Lower lobe of right lung (tissue), 2 donors: ENCODE measurements at regions not wholly inside any gene's neighbourhood (a gene's known extent, or its start where the extent isn't known, plus 50 kb on each side); places are given as distances from the start of the nearest gene placed in this dataset.

Source experiments
- ATAC-seq, 2 donors: fragments of 200-7000 bp; cut with Tn5 transposase; one replicate each; pipeline ENCODE4 v1.9.1; 2020 to 2022; ENCODE audit warnings: mild to moderate bottlenecking in 2 of 2, moderate library complexity in 2 of 2
- DNase-seq: peaks from one replicate; pipeline ENCODE4 v3.0.0-alpha.2; 2020
- H3K27ac ChIP-seq: fragments of 200-600 bp; one replicate; pipeline ENCODE4 v1.8.0; 2022
- H3K27me3 ChIP-seq: fragments of 200-600 bp; one replicate; pipeline ENCODE4 v1.8.0; 2022; ENCODE audit warnings: low read depth
- H3K36me3 ChIP-seq: fragments of 200-600 bp; one replicate; pipeline ENCODE4 v1.8.0; 2022; ENCODE audit warnings: mild to moderate bottlenecking
- H3K4me1 ChIP-seq: fragments of 200-600 bp; one replicate; pipeline ENCODE4 v1.8.0; 2022
- H3K4me3 ChIP-seq: fragments of 200-600 bp; one replicate; pipeline ENCODE4 v1.8.0; 2022; ENCODE audit warnings: mild to moderate bottlenecking
- H3K9me3 ChIP-seq: fragments of 200-600 bp; one replicate; pipeline ENCODE4 v1.8.0; 2022
- intact Hi-C: fragments of 100-400 bp; cut with DNase I; formaldehyde crosslinking; loops from one replicate; pipeline ENCODE4 v1.11.0; 2022
- TF ChIP-seq, protein P1 (sequence below): fragments of 200-600 bp; IDR thresholded peaks from one replicate; pipeline ENCODE4 v1.8.0; 2022; ENCODE audit warnings: antibody characterized with exemption, mild to moderate bottlenecking
- donor health status: DM: no; HTN: yes; CAD: no; lungs with severe emphysema.

DNA sequence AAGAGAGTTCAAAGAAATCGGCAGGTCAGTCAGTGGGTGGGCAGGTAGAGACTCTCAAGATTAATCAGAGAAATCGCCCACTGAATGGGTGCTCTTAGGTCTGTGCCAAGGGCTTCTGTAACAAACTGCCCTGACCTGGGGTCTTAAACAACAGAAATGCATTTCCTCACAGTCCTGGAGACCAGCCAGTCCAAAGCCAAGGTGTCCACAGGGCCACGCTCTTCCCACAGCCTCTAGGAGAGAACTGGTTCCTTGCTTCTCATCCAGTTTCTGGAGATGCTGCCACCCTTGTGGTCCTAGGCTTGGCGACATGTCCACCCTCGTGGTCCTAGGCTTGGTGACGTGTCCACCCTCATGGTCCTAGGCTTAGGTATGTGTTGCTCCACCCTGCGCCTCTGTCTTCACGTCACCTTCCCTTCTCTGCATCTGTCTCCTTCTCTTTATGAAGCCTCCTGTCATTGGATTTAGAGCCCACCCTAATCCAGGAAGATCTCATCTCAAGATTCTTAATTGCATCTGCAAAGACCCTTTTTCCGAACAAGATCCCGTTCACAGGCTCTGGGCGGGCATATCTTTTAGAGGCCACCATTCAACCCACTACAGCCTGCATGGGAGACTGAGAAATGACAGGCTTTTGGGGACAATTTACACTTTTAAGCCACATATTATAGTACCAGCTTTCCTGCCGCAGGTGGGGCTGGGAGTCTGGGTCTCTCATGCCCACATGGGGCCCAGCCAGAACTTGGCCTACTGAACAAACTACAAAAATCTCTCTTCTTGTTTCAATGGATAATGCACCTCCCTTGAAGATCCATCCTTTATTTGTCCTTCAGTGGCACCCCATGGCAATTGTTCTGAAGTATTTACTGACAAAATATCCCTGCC is 161.3 kb downstream of the ASB1 start:
- ATAC-seq (no peak), DNase-seq (no peak)
- H3K36me3 ChIP-seq, result no peaks in the 10 kb centered on the region
- no peaks in the 10 kb centered on the region for H3K27me3 ChIP-seq
- intact Hi-C loops, result no loop called here
- no peaks in the 10 kb centered on the region for H3K4me1 ChIP-seq
- no peak overlapping the region for H3K4me3 ChIP-seq
- H3K27ac ChIP-seq, result no peak overlapping the region
- H3K9me3 ChIP-seq, result no peaks in the 10 kb centered on the region
- TF ChIP-seq, protein P1, sequence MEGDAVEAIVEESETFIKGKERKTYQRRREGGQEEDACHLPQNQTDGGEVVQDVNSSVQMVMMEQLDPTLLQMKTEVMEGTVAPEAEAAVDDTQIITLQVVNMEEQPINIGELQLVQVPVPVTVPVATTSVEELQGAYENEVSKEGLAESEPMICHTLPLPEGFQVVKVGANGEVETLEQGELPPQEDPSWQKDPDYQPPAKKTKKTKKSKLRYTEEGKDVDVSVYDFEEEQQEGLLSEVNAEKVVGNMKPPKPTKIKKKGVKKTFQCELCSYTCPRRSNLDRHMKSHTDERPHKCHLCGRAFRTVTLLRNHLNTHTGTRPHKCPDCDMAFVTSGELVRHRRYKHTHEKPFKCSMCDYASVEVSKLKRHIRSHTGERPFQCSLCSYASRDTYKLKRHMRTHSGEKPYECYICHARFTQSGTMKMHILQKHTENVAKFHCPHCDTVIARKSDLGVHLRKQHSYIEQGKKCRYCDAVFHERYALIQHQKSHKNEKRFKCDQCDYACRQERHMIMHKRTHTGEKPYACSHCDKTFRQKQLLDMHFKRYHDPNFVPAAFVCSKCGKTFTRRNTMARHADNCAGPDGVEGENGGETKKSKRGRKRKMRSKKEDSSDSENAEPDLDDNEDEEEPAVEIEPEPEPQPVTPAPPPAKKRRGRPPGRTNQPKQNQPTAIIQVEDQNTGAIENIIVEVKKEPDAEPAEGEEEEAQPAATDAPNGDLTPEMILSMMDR, result no peak

GRCh38 chr2:238589591-238590460 is 163.1 kb downstream of the ASB1 start:
- intact Hi-C loops, result no loop called here
- DNase-seq (no peak), ATAC-seq (peak; percentile 18 to 34)
- no peaks in the 10 kb centered on the region for H3K4me1 ChIP-seq
- H3K36me3 ChIP-seq, result no peaks in the 10 kb centered on the region
- H3K27ac ChIP-seq, result no peak overlapping the region
- no peaks in the 10 kb centered on the region for H3K9me3 ChIP-seq
- no peak overlapping the region for H3K4me3 ChIP-seq
- H3K27me3 ChIP-seq, result no peaks in the 10 kb centered on the region
- TF ChIP-seq, protein P1, result no peak

DNA sequence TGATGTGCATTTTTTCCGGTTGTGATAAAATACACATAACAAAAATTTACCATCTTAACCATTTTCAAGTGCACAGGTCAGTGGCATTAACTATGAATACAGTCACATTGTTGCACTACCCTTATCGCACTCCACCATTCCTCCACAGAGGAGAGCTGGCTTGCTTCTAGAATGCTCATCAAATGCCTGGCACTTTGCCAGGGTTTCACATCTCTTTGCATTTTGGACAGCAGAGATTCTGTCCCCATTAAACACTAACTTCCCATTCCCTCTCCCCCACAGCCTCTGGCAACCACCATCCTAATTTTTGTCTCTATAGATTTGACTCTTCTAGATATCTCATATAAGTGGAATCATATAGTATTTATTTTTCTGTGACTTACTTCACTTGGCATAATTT is 165.0 kb downstream of the ASB1 start:
- Histone ChIP-seq H3K27ac (no peak overlapping the region), H3K4me3 (no peak overlapping the region), H3K9me3 (no peaks in the 10 kb centered on the region), H3K36me3 (no peaks in the 10 kb centered on the region), H3K4me1 (peaks cover 6% of the 10 kb centered on the region), H3K27me3 (no peaks in the 10 kb centered on the region)
- ATAC-seq (no peak), DNase-seq (no peak)
- TF ChIP-seq, protein P1, result no peak
- intact Hi-C loops, result no loop called here

GRCh38 chr2:238593236-238593635 is 166.5 kb downstream of the ASB1 start:
- Histone ChIP-seq H3K9me3 (no peaks in the 10 kb centered on the region), H3K27me3 (no peaks in the 10 kb centered on the region), H3K4me3 (no peak overlapping the region), H3K4me1 (peaks cover 21% of the 10 kb centered on the region), H3K36me3 (no peaks in the 10 kb centered on the region), H3K27ac (no peak overlapping the region)
- TF ChIP-seq, protein P1, result no peak
- DNase-seq (no peak), ATAC-seq (no peak)
- intact Hi-C loops, result no loop called here

DNA sequence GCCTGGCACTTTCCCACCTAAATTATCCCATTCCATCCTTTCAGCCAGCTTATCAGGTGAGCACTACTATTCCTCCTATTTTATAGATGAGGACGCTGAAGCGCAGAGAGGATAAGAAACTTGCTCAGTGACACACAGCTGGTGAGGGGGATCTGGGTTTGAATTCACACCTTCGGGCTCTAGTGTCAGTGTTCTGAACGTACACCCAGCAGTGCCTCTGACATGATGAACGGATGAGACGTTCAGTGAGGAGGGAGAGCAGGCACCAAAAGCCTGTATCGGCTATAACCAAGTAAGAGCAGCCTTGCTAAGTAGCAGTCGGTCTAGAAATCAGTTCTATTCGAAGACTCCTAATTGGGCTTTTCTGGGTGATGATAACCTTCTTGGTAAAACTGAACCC is 167.0 kb downstream of the ASB1 start:
- Histone ChIP-seq H3K36me3 (no peaks in the 10 kb centered on the region), H3K27ac (no peak overlapping the region), H3K27me3 (no peaks in the 10 kb centered on the region), H3K4me1 (peaks cover 24% of the 10 kb centered on the region), H3K4me3 (no peak overlapping the region), H3K9me3 (no peaks in the 10 kb centered on the region)
- DNase-seq (no peak), ATAC-seq (no peak)
- TF ChIP-seq, protein P1, result no peak
- intact Hi-C loops, result no loop called here
